ENCODE measurements at regions not wholly inside any gene's neighbourhood (a gene's known extent, or its start where the extent isn't known, plus 50 kb on each side); places are given as distances from the start of the nearest gene placed in this dataset.

DNA sequence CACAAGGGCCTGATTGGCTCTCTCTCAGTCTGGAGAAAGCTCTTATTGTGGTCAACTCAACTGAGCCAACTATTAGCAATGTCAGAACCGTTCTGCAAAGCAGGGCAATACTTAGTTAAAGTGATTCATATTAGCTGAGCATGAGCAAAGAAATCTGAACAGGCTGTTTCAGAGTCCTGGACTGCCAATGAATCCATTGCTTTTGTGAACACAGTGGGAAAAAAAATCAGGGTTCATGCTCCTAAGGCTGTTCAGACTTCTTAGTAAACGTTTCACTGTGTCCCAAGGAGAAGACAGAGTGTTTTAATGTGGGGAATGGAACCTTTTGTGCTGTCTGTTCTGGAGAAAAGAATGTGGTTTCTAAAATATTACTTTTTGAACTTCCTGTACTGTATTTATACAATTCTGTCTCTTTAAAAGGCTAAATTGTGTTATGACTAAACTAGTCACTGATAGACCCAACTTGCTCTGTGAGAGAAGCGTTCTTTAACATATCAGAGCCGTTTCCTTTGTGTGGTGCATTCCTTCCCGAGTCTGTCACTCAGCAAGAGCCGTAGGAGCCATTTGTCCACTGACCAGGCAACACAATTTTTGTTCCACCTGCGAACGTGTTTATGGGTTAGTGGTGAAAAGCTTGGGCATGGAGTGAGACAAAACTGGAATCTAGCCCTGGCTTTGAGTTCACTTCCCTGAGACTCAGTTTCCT is 366.1 kb downstream of the FBXO8 start:
- ATAC-seq (ENCODE audit: low read depth in 2 of 2) = no peak
- Mint-ChIP-seq H3K4me1 (no peaks in the 10 kb centered on the region), H3K27me3 (no peaks in the 10 kb centered on the region), H3K36me3 (no peaks in the 10 kb centered on the region), H3K4me3 (no peak overlapping the region), H3K27ac (no peak overlapping the region), H3K9me3 (peaks cover 0 to 6% (median 2%) of the 10 kb centered on the region in 7 donors)
- no peaks in the 10 kb centered on the region for H3K27me3 ChIP-seq (ENCODE audit: control insufficient read depth, insufficient read depth, low read length)
- DNase-seq = no peak
- no peaks in the 10 kb centered on the region for H3K36me3 ChIP-seq (ENCODE audit: control insufficient read depth, insufficient read depth, low read length)
- no peaks in the 10 kb centered on the region for H3K4me1 ChIP-seq (ENCODE audit: control insufficient read depth, insufficient read depth, low read length, poor library complexity, severe bottlenecking)
- H3K27ac ChIP-seq (ENCODE audit: insufficient read depth, low read length, poor library complexity, severe bottlenecking) = no peak overlapping the region
- no peak overlapping the region for H3K4me3 ChIP-seq (ENCODE audit: low read depth, low read length)
- no peaks in the 10 kb centered on the region for H3K9me3 ChIP-seq (ENCODE audit: control insufficient read depth in 2 of 2, low read length in 2 of 2)

GRCh38 chr4:173913496-173913895 is 370.0 kb downstream of the FBXO8 start:
- H3K27ac Mint-ChIP-seq = no peak overlapping the region
- H3K4me3 Mint-ChIP-seq = no peak overlapping the region
- Histone ChIP-seq H3K4me1 (ENCODE audit: control insufficient read depth, insufficient read depth, low read length, poor library complexity, severe bottlenecking) (no peaks in the 10 kb centered on the region), H3K4me3 (ENCODE audit: low read depth, low read length) (no peak overlapping the region), H3K27ac (ENCODE audit: insufficient read depth, low read length, poor library complexity, severe bottlenecking) (no peak overlapping the region), H3K36me3 (ENCODE audit: control insufficient read depth, insufficient read depth, low read length) (no peaks in the 10 kb centered on the region), H3K27me3 (ENCODE audit: control insufficient read depth, insufficient read depth, low read length) (no peaks in the 10 kb centered on the region), H3K9me3 (ENCODE audit: control insufficient read depth in 2 of 2, low read length in 2 of 2) (no peaks in the 10 kb centered on the region)
- H3K27me3 Mint-ChIP-seq = no peaks in the 10 kb centered on the region
- H3K36me3 Mint-ChIP-seq = no peaks in the 10 kb centered on the region
- DNase-seq (no peak), ATAC-seq (ENCODE audit: low read depth in 2 of 2) (no peak)
- H3K9me3 Mint-ChIP-seq = peaks cover 0 to 6% (median 0%) of the 10 kb centered on the region in 7 donors
- H3K4me1 Mint-ChIP-seq = no peaks in the 10 kb centered on the region

- no peak overlapping the region for H3K4me3 ChIP-seq (ENCODE audit: low read depth, low read length)
- Mint-ChIP-seq H3K9me3 (peaks cover 0 to 6% (median 0%) of the 10 kb centered on the region in 7 donors), H3K4me3 (no peak overlapping the region)
Observed at GRCh38 chr4:173912384-173912783, 371.1 kb downstream of the FBXO8 start.

GRCh38 chr4:173910891-173911290 is 372.6 kb downstream of the FBXO8 start:
- Histone ChIP-seq H3K4me3 (ENCODE audit: low read depth, low read length) (no peak overlapping the region), H3K9me3 (ENCODE audit: control insufficient read depth in 2 of 2, low read length in 2 of 2) (no peaks in the 10 kb centered on the region), H3K27ac (ENCODE audit: insufficient read depth, low read length, poor library complexity, severe bottlenecking) (no peak overlapping the region), H3K27me3 (ENCODE audit: control insufficient read depth, insufficient read depth, low read length) (no peaks in the 10 kb centered on the region), H3K36me3 (ENCODE audit: control insufficient read depth, insufficient read depth, low read length) (no peaks in the 10 kb centered on the region), H3K4me1 (ENCODE audit: control insufficient read depth, insufficient read depth, low read length, poor library complexity, severe bottlenecking) (no peaks in the 10 kb centered on the region)
- no peak overlapping the region for H3K4me3 Mint-ChIP-seq
- no peak overlapping the region for H3K27ac Mint-ChIP-seq
- ATAC-seq (ENCODE audit: low read depth in 2 of 2) = no peak
- no peaks in the 10 kb centered on the region for H3K4me1 Mint-ChIP-seq
- H3K27me3 Mint-ChIP-seq = no peaks in the 10 kb centered on the region
- H3K9me3 Mint-ChIP-seq = peaks cover 0 to 6% (median 0%) of the 10 kb centered on the region in 7 donors
- no peak for DNase-seq
- no peaks in the 10 kb centered on the region for H3K36me3 Mint-ChIP-seq

More at GRCh38 chr4:173912384-173912783, 371.1 kb downstream of the FBXO8 start:
- no peaks in the 10 kb centered on the region for H3K36me3 Mint-ChIP-seq
- no peak overlapping the region for H3K27ac Mint-ChIP-seq
- no peaks in the 10 kb centered on the region for H3K4me1 ChIP-seq (ENCODE audit: control insufficient read depth, insufficient read depth, low read length, poor library complexity, severe bottlenecking)
- H3K9me3 ChIP-seq (ENCODE audit: control insufficient read depth in 2 of 2, low read length in 2 of 2) = no peaks in the 10 kb centered on the region
- DNase-seq = no peak
- H3K27me3 Mint-ChIP-seq = no peaks in the 10 kb centered on the region
- no peak overlapping the region for H3K27ac ChIP-seq (ENCODE audit: insufficient read depth, low read length, poor library complexity, severe bottlenecking)
- no peaks in the 10 kb centered on the region for H3K36me3 ChIP-seq (ENCODE audit: control insufficient read depth, insufficient read depth, low read length)
- ATAC-seq (ENCODE audit: low read depth in 2 of 2) = no peak
- H3K27me3 ChIP-seq (ENCODE audit: control insufficient read depth, insufficient read depth, low read length) = no peaks in the 10 kb centered on the region
- H3K4me1 Mint-ChIP-seq = no peaks in the 10 kb centered on the region

- no peak for ATAC-seq (ENCODE audit: low read depth in 2 of 2)
- no peaks in the 10 kb centered on the region for H3K27me3 Mint-ChIP-seq
- peaks cover 0 to 5% (median 0%) of the 10 kb centered on the region in 7 donors for H3K9me3 Mint-ChIP-seq
- H3K27me3 ChIP-seq (ENCODE audit: control insufficient read depth, insufficient read depth, low read length) = no peaks in the 10 kb centered on the region
- H3K27ac ChIP-seq (ENCODE audit: insufficient read depth, low read length, poor library complexity, severe bottlenecking) = no peak overlapping the region
- H3K4me3 ChIP-seq (ENCODE audit: low read depth, low read length) = no peak overlapping the region
- H3K9me3 ChIP-seq (ENCODE audit: control insufficient read depth in 2 of 2, low read length in 2 of 2) = no peaks in the 10 kb centered on the region
- H3K36me3 ChIP-seq (ENCODE audit: control insufficient read depth, insufficient read depth, low read length) = no peaks in the 10 kb centered on the region
- DNase-seq = no peak
- no peak overlapping the region for H3K27ac Mint-ChIP-seq
- no peaks in the 10 kb centered on the region for H3K36me3 Mint-ChIP-seq
- H3K4me1 Mint-ChIP-seq = no peaks in the 10 kb centered on the region
- no peaks in the 10 kb centered on the region for H3K4me1 ChIP-seq (ENCODE audit: control insufficient read depth, insufficient read depth, low read length, poor library complexity, severe bottlenecking)
- H3K4me3 Mint-ChIP-seq = no peak overlapping the region
Observed at GRCh38 chr4:173909294-173909693, 374.2 kb downstream of the FBXO8 start.

DNA sequence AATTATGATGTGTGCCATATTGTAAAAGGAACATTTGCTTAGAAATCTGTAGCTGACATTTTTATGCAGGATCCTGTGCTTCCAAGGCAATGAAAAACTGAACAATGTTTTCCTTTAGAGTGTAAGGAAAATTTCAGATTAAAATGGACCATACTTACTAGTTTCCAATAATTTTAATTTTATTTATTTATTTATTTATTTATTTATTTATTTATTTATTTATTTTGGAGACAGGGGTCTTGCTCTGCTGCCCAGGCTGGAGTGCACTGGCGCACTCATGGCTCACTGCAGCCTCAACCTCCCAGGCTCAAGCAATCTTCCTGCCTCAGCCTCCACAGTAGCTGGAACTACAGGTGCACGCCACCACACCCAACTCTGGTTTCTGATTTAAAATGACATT is 369.8 kb upstream of the HAND2 start:
- H3K27ac Mint-ChIP-seq = no peak overlapping the region
- H3K27me3 ChIP-seq (ENCODE audit: control insufficient read depth, insufficient read depth, low read length) = no peaks in the 10 kb centered on the region
- no peak overlapping the region for H3K27ac ChIP-seq (ENCODE audit: insufficient read depth, low read length, poor library complexity, severe bottlenecking)
- H3K9me3 Mint-ChIP-seq = peaks cover 0 to 5% (median 2%) of the 10 kb centered on the region in 7 donors
- ATAC-seq (ENCODE audit: low read depth in 2 of 2) = no peak
- no peaks in the 10 kb centered on the region for H3K27me3 Mint-ChIP-seq
- no peak for DNase-seq
- H3K4me3 ChIP-seq (ENCODE audit: low read depth, low read length) = no peak overlapping the region
- no peaks in the 10 kb centered on the region for H3K9me3 ChIP-seq (ENCODE audit: control insufficient read depth in 2 of 2, low read length in 2 of 2)
- no peaks in the 10 kb centered on the region for H3K36me3 Mint-ChIP-seq
- no peaks in the 10 kb centered on the region for H3K36me3 ChIP-seq (ENCODE audit: control insufficient read depth, insufficient read depth, low read length)
- H3K4me1 Mint-ChIP-seq = no peaks in the 10 kb centered on the region
- H3K4me3 Mint-ChIP-seq = no peak overlapping the region
- no peaks in the 10 kb centered on the region for H3K4me1 ChIP-seq (ENCODE audit: control insufficient read depth, insufficient read depth, low read length, poor library complexity, severe bottlenecking)

- no peak overlapping the region for H3K4me3 ChIP-seq (ENCODE audit: low read depth, low read length)
- Mint-ChIP-seq H3K36me3 (no peaks in the 10 kb centered on the region), H3K4me3 (no peak overlapping the region), H3K4me1 (no peaks in the 10 kb centered on the region), H3K27me3 (no peaks in the 10 kb centered on the region), H3K9me3 (peaks cover 2 to 22% (median 10%) of the 10 kb centered on the region in 7 donors), H3K27ac (no peak overlapping the region)
- no peaks in the 10 kb centered on the region for H3K9me3 ChIP-seq (ENCODE audit: control insufficient read depth in 2 of 2, low read length in 2 of 2)
- H3K27ac ChIP-seq (ENCODE audit: insufficient read depth, low read length, poor library complexity, severe bottlenecking) = no peak overlapping the region
- H3K27me3 ChIP-seq (ENCODE audit: control insufficient read depth, insufficient read depth, low read length) = no peaks in the 10 kb centered on the region
- H3K36me3 ChIP-seq (ENCODE audit: control insufficient read depth, insufficient read depth, low read length) = no peaks in the 10 kb centered on the region
- no peaks in the 10 kb centered on the region for H3K4me1 ChIP-seq (ENCODE audit: control insufficient read depth, insufficient read depth, low read length, poor library complexity, severe bottlenecking)
- ATAC-seq (ENCODE audit: low read depth in 2 of 2) (no peak), DNase-seq (no peak)
Observed at GRCh38 chr4:173891072-173891471, 361.0 kb upstream of the HAND2 start.

DNA sequence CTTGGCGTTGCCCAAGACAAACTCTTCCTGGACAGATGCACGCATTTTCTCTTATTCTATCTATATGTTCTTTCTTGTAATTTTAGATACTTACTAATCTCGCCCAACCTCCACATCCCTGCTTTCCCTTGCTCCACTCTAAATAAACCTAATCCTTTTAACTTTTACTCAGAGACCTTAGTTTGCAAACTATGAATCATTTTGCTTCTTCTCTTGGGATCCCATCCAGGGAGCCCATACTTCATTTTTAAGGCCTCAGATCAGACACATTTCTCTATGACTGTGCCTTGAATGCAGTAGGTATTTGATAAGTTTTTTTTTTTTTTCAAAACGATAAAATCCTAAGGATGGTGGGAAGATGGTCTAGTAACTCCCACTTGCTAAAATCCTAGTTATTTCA is 353.8 kb upstream of the HAND2 start:
- no peaks in the 10 kb centered on the region for H3K4me1 Mint-ChIP-seq
- no peak overlapping the region for H3K27ac Mint-ChIP-seq
- no peaks in the 10 kb centered on the region for H3K27me3 ChIP-seq (ENCODE audit: control insufficient read depth, insufficient read depth, low read length)
- H3K27me3 Mint-ChIP-seq = no peaks in the 10 kb centered on the region
- no peak overlapping the region for H3K4me3 Mint-ChIP-seq
- no peak for ATAC-seq (ENCODE audit: low read depth in 2 of 2)
- H3K4me1 ChIP-seq (ENCODE audit: control insufficient read depth, insufficient read depth, low read length, poor library complexity, severe bottlenecking) = no peaks in the 10 kb centered on the region
- H3K9me3 Mint-ChIP-seq = peaks cover 2 to 10% (median 6%) of the 10 kb centered on the region in 7 donors
- H3K36me3 Mint-ChIP-seq = no peaks in the 10 kb centered on the region
- no peak overlapping the region for H3K4me3 ChIP-seq (ENCODE audit: low read depth, low read length)
- no peak for DNase-seq
- no peaks in the 10 kb centered on the region for H3K9me3 ChIP-seq (ENCODE audit: control insufficient read depth in 2 of 2, low read length in 2 of 2)
- H3K36me3 ChIP-seq (ENCODE audit: control insufficient read depth, insufficient read depth, low read length) = no peaks in the 10 kb centered on the region
- no peak overlapping the region for H3K27ac ChIP-seq (ENCODE audit: insufficient read depth, low read length, poor library complexity, severe bottlenecking)
